Transverse colon (tissue), 4 donors: ENCODE measurements at regions not wholly inside any gene's neighbourhood (a gene's known extent, or its start where the extent isn't known, plus 50 kb on each side); places are given as distances from the start of the nearest gene placed in this dataset.

ENCODE experiments used
- EP300 ChIP-seq: sonication (generic); formaldehyde crosslinking; IDR thresholded peaks from one replicate; pipeline ENCODE4 v1.6.1; 2017; ENCODE audit warnings: antibody characterized with exemption, low read depth
- POLR2A ChIP-seq: fragments of 450-650 bp; IDR thresholded peaks from one replicate; pipeline ENCODE4 v1.6.1; 2016; ENCODE audit warnings: antibody characterized with exemption, mild to moderate bottlenecking, moderate library complexity
- POLR2AphosphoS5 ChIP-seq, 3 donors: sonication (generic); formaldehyde crosslinking; IDR thresholded peaks; one replicate each; pipeline ENCODE4 v1.6.1; 2016; ENCODE audit warnings: antibody characterized with exemption in 3 of 3
- TF ChIP-seq, protein P1 (sequence below), 5 experiments: fragments of 200-600 bp in 3 of 5; fragments of 450-650 bp in 2 of 5; sonication (generic) in 3 of 5; IDR thresholded peaks; 1 replicate in 2 of 5; 2 replicates in 3 of 5; pipeline ENCODE4 v1.5.1; 2016 to 2017; ENCODE audit warnings: antibody characterized with exemption in 5 of 5, inconsistent platforms in 3 of 5, mild to moderate bottlenecking in 2 of 5, moderate library complexity in 1 of 5

DNA sequence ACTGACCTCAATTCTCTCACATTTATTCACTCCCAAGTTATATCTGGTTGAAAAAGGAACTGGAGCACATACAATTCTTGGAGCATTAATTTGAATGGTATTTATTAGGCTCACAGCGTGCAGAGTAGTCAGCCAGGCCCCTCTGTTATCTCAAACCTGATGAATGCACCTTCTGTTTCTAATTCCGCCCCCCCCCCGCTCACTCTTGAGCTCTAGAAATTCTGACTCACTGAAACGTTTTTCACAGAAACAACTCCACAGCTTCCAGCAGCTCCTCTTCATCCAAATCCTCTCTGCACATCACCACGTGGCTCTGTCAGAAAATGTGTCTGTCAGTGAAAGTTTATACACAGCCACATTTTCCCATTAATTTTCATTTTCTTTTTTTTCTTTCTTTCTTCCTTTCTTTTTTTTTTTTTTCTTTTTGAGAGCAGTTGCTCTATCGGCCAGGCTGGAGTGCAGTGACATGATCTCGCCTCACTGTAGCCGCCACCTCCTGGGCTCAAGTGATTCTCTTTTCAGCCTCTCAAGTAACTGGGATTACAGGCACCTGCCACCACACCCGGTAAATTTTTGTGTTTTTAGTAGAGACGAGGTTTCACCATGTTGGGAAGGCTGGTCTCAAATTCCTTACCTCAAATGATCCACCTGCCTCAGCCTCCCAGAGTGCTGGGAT lies 109.4 kb downstream of the TBXT start:
- TF ChIP-seq, protein P1, sequence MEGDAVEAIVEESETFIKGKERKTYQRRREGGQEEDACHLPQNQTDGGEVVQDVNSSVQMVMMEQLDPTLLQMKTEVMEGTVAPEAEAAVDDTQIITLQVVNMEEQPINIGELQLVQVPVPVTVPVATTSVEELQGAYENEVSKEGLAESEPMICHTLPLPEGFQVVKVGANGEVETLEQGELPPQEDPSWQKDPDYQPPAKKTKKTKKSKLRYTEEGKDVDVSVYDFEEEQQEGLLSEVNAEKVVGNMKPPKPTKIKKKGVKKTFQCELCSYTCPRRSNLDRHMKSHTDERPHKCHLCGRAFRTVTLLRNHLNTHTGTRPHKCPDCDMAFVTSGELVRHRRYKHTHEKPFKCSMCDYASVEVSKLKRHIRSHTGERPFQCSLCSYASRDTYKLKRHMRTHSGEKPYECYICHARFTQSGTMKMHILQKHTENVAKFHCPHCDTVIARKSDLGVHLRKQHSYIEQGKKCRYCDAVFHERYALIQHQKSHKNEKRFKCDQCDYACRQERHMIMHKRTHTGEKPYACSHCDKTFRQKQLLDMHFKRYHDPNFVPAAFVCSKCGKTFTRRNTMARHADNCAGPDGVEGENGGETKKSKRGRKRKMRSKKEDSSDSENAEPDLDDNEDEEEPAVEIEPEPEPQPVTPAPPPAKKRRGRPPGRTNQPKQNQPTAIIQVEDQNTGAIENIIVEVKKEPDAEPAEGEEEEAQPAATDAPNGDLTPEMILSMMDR (IDR thresholded peaks at IDR 0.05) = no peak
- no peak for TF ChIP-seq EP300
- TF ChIP-seq POLR2A = no peak
- TF ChIP-seq POLR2AphosphoS5 (IDR thresholded peaks at IDR 0.05) = no peak
